ENCODE measurements at regions not wholly inside any gene's neighbourhood (a gene's known extent, or its start where the extent isn't known, plus 50 kb on each side); places are given as distances from the start of the nearest gene placed in this dataset.

DNA sequence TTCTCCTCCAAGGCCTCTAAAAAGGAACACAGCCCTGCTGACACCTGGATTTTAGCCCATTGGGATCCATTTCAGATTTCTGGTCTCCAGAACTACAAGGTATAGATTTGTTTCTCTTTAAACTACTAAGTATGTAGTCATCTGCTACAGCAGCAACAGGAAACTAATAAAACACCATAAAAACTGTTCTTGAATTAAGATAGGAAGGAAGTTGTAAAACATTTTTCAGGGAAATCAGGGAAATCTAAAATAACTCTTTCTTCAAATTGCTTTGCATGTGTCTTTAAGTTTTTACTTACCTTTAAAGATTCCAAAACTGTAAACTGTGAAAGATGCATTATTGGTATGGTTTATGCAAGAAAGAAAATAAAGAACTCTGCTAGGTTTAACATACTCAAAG lies 407.0 kb upstream of the TOM1L1 start:
- Histone ChIP-seq H2AFZ (ENCODE audit: low read length) (no peak overlapping the region), H3K4me2 (ENCODE audit: low read depth, low read length) (no peak overlapping the region), H3K4me3 (replicated peaks in 1 of 3; ENCODE audit: insufficient read depth in 1 of 3, low read depth in 2 of 3, low read length in 3 of 3) (no peak overlapping the region), H4K20me1 (ENCODE audit: insufficient read depth, low read length) (no peaks in the 10 kb centered on the region), H3K27ac (ENCODE audit: extremely low read length, insufficient read depth, low read length) (no peak overlapping the region), H3K4me1 (ENCODE audit: insufficient read depth, low read length) (no peaks in the 10 kb centered on the region), H3K27me3 (ENCODE audit: control insufficient read depth in 1 of 2, insufficient read depth in 2 of 2, low read length in 2 of 2) (no peaks in the 10 kb centered on the region), H3K79me2 (ENCODE audit: insufficient read depth, low read length) (no peaks in the 10 kb centered on the region), H3K36me3 (replicated peaks in 1 of 2; ENCODE audit: control insufficient read depth in 1 of 2, insufficient read depth in 2 of 2, low read length in 2 of 2) (no peaks in the 10 kb centered on the region), H3K9ac (ENCODE audit: insufficient read depth, low read depth, low read length) (no peak overlapping the region), H3K9me3 (ENCODE audit: low read length) (peaks cover 36% of the 10 kb centered on the region)
- DNase-seq (ENCODE audit: low spot score) = no peak
- BruUV-seq (replicated peaks) = no TSS peak
- POLR2A ChIA-PET = no interaction called here
- ATAC-seq = no peak
- intact Hi-C loops (cut with micrococcal nuclease; ENCODE audit: unreplicated experiment) = no loop called here
- in situ Hi-C loops (cut with HindIII; ENCODE audit: extremely low pct_ligation_motif_present, low pct_unique_long_range_greater_than_20kb) = no loop called here
- CTCF ChIA-PET (ENCODE audit: low intra/inter-chr PET ratio, low total read pairs) = no interaction called here
- no peak for FAIRE-seq
- TF ChIP-seq ZNF652 (CRISPR knock-in tag; IDR thresholded peaks at IDR 0.05; ENCODE audit: borderline replicate concordance, low read depth) (no peak), REST (IDR thresholded peaks at IDR 0.05; ENCODE audit: borderline replicate concordance in 1 of 2, low read depth in 1 of 2, low read length in 2 of 2) (no peak), ZNF639 (CRISPR knock-in tag; conservative IDR thresholded peaks at IDR 0.05) (no peak), ZSCAN25 (CRISPR knock-in tag; IDR thresholded peaks at IDR 0.05) (no peak), ZNF329 (CRISPR knock-in tag; IDR thresholded peaks at IDR 0.05; ENCODE audit: low read depth) (no peak), LCORL (IDR thresholded peaks at IDR 0.05) (no peak), LCORL (CRISPR knock-in tag; IDR thresholded peaks at IDR 0.05) (no peak)
- TF ChIP-seq, protein P1, sequence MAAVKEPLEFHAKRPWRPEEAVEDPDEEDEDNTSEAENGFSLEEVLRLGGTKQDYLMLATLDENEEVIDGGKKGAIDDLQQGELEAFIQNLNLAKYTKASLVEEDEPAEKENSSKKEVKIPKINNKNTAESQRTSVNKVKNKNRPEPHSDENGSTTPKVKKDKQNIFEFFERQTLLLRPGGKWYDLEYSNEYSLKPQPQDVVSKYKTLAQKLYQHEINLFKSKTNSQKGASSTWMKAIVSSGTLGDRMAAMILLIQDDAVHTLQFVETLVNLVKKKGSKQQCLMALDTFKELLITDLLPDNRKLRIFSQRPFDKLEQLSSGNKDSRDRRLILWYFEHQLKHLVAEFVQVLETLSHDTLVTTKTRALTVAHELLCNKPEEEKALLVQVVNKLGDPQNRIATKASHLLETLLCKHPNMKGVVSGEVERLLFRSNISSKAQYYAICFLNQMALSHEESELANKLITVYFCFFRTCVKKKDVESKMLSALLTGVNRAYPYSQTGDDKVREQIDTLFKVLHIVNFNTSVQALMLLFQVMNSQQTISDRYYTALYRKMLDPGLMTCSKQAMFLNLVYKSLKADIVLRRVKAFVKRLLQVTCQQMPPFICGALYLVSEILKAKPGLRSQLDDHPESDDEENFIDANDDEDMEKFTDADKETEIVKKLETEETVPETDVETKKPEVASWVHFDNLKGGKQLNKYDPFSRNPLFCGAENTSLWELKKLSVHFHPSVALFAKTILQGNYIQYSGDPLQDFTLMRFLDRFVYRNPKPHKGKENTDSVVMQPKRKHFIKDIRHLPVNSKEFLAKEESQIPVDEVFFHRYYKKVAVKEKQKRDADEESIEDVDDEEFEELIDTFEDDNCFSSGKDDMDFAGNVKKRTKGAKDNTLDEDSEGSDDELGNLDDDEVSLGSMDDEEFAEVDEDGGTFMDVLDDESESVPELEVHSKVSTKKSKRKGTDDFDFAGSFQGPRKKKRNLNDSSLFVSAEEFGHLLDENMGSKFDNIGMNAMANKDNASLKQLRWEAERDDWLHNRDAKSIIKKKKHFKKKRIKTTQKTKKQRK (IDR thresholded peaks at IDR 0.05; ENCODE audit: low read length) = no peak
